Stomach (tissue), 4 donors: ENCODE measurements at regions not wholly inside any gene's neighbourhood (a gene's known extent, or its start where the extent isn't known, plus 50 kb on each side); places are given as distances from the start of the nearest gene placed in this dataset.

ENCODE experiments used
- EP300 ChIP-seq: sonication (generic); formaldehyde crosslinking; IDR thresholded peaks from one replicate; pipeline ENCODE4 v1.6.1; 2017; ENCODE audit warnings: antibody characterized with exemption
- POLR2A ChIP-seq, 4 donors: fragments of 450-650 bp; IDR thresholded peaks; one replicate each; pipeline ENCODE4 v1.6.1; 2016; ENCODE audit warnings: antibody characterized with exemption in 4 of 4, control low read depth in 2 of 4, mild to moderate bottlenecking in 1 of 4, moderate library complexity in 1 of 4
- POLR2AphosphoS5 ChIP-seq, 3 donors: sonication (generic); formaldehyde crosslinking; IDR thresholded peaks; one replicate each; pipeline ENCODE4 v1.6.1; 2016; ENCODE audit warnings: antibody characterized with exemption in 3 of 3
- TF ChIP-seq, protein P1 (sequence below), 7 experiments: fragments of 450-650 bp in 4 of 7; fragments of 200-600 bp in 3 of 7; sonication (generic) in 3 of 7; IDR thresholded peaks; one replicate each; pipeline ENCODE4 v1.5.1; 2016 to 2019; ENCODE audit warnings: antibody characterized with exemption in 7 of 7, control low read depth in 2 of 7, mild to moderate bottlenecking in 1 of 7

DNA sequence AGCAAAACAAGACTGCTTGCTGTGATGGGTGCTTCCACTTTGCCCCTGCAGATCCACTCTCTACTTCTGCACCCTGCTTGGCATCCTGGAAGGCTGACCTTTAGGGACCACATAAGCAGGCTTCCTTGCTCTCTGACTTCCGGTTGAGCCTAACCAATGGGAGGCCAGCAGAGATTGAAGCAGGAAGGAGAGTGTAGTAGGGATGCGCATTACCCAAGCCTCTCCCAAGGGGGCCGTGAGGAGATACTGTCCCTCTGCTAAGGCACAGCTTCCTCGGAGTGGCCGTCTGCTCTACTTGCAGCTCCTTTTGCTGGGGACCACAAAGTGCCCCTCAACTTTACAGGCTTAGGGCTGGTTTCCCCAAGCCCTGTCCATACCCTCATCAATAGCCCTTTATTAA, 624.3 kb upstream of the TENM3 start:
- no peak for TF ChIP-seq EP300
- TF ChIP-seq POLR2AphosphoS5 (IDR thresholded peaks at IDR 0.05) = no peak
- TF ChIP-seq, protein P1, sequence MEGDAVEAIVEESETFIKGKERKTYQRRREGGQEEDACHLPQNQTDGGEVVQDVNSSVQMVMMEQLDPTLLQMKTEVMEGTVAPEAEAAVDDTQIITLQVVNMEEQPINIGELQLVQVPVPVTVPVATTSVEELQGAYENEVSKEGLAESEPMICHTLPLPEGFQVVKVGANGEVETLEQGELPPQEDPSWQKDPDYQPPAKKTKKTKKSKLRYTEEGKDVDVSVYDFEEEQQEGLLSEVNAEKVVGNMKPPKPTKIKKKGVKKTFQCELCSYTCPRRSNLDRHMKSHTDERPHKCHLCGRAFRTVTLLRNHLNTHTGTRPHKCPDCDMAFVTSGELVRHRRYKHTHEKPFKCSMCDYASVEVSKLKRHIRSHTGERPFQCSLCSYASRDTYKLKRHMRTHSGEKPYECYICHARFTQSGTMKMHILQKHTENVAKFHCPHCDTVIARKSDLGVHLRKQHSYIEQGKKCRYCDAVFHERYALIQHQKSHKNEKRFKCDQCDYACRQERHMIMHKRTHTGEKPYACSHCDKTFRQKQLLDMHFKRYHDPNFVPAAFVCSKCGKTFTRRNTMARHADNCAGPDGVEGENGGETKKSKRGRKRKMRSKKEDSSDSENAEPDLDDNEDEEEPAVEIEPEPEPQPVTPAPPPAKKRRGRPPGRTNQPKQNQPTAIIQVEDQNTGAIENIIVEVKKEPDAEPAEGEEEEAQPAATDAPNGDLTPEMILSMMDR (IDR thresholded peaks at IDR 0.05) = no peak
- TF ChIP-seq POLR2A (IDR thresholded peaks at IDR 0.05) = no peak
